ENCODE measurements at regions not wholly inside any gene's neighbourhood (a gene's known extent, or its start where the extent isn't known, plus 50 kb on each side); places are given as distances from the start of the nearest gene placed in this dataset.

- TF ChIP-seq, protein P1, sequence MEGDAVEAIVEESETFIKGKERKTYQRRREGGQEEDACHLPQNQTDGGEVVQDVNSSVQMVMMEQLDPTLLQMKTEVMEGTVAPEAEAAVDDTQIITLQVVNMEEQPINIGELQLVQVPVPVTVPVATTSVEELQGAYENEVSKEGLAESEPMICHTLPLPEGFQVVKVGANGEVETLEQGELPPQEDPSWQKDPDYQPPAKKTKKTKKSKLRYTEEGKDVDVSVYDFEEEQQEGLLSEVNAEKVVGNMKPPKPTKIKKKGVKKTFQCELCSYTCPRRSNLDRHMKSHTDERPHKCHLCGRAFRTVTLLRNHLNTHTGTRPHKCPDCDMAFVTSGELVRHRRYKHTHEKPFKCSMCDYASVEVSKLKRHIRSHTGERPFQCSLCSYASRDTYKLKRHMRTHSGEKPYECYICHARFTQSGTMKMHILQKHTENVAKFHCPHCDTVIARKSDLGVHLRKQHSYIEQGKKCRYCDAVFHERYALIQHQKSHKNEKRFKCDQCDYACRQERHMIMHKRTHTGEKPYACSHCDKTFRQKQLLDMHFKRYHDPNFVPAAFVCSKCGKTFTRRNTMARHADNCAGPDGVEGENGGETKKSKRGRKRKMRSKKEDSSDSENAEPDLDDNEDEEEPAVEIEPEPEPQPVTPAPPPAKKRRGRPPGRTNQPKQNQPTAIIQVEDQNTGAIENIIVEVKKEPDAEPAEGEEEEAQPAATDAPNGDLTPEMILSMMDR (IDR thresholded peaks at IDR 0.05; ENCODE audit: low read depth, low read length, missing control alignments) = no peak
- no peak overlapping the region for H3K4me3 ChIP-seq (replicated peaks; ENCODE audit: low read depth, low read length)
- no peak for DNase-seq (ENCODE audit: extremely low read depth, low read depth)
These were observed 129.0 kb upstream of the ATXN7L3B start for GRCh38 chr12:74408601-74409166.

GRCh38 chr12:74412606-74413230 is 124.9 kb upstream of the ATXN7L3B start:
- peak; percentile 2 for DNase-seq (ENCODE audit: extremely low read depth, low read depth)
- TF ChIP-seq, protein P1 (IDR thresholded peaks at IDR 0.05; ENCODE audit: low read depth, low read length, missing control alignments) = peak; percentile 16

GRCh38 chr12:74415633-74416032 is 122.0 kb upstream of the ATXN7L3B start:
- no peak overlapping the region for H3K4me3 ChIP-seq (replicated peaks; ENCODE audit: low read depth, low read length)
- TF ChIP-seq, protein P1 (IDR thresholded peaks at IDR 0.05; ENCODE audit: low read depth, low read length, missing control alignments) = peak; percentile 41
- no peak for DNase-seq (ENCODE audit: extremely low read depth, low read depth)

More at GRCh38 chr12:74412606-74413230, 124.9 kb upstream of the ATXN7L3B start:
- H3K4me3 ChIP-seq (replicated peaks; ENCODE audit: low read depth, low read length) = no peak overlapping the region

- no peak overlapping the region for H3K4me3 ChIP-seq (replicated peaks; ENCODE audit: low read depth, low read length)
- DNase-seq (ENCODE audit: extremely low read depth, low read depth) = no peak
These were observed 119.1 kb upstream of the ATXN7L3B start for GRCh38 chr12:74418573-74418972.

GRCh38 chr12:74424778-74425177 is 112.9 kb upstream of the ATXN7L3B start:
- DNase-seq (ENCODE audit: extremely low read depth, low read depth) = no peak
- TF ChIP-seq, protein P1 (IDR thresholded peaks at IDR 0.05; ENCODE audit: low read depth, low read length, missing control alignments) = no peak
- no peak overlapping the region for H3K4me3 ChIP-seq (replicated peaks; ENCODE audit: low read depth, low read length)

More at GRCh38 chr12:74418573-74418972, 119.1 kb upstream of the ATXN7L3B start:
- TF ChIP-seq, protein P1 (IDR thresholded peaks at IDR 0.05; ENCODE audit: low read depth, low read length, missing control alignments) = no peak

DNA sequence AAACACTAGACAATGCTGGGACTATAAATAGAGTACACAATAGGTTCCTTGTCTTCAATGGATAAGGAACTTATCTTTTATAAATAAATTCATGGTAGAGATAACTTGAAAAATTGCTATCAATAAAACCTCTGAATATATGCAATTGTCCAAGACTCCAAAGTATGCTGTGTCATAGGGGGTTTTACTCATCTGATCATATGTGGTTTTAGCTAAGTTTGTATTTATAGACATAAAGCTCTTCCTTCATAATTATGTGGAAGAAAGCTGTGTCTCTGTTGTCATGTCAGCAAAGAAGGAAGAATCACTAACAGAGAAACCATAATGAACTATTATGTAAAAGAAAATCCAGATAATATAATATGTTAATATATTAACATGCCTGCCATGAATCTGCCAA is 111.5 kb upstream of the ATXN7L3B start:
- DNase-seq (ENCODE audit: extremely low read depth, low read depth) = no peak
- no peak overlapping the region for H3K4me3 ChIP-seq (replicated peaks; ENCODE audit: low read depth, low read length)
- TF ChIP-seq, protein P1 (IDR thresholded peaks at IDR 0.05; ENCODE audit: low read depth, low read length, missing control alignments) = no peak

All from HFF-Myc (cell line).